Neural progenitor cell (in vitro differentiated cells): ENCODE measurements at regions not wholly inside any gene's neighbourhood (a gene's known extent, or its start where the extent isn't known, plus 50 kb on each side); places are given as distances from the start of the nearest gene placed in this dataset.

ENCODE experiments used
- DNase-seq: peaks from one replicate; pipeline ENCODE4 v3.0.0-alpha.2; 2016; ENCODE audit warnings: low spot score
- H2AFZ ChIP-seq: fragments of 200-600 bp; sonication (generic); replicated peaks from 2 replicates; pipeline ENCODE4 v1.6.1; 2016; ENCODE audit warnings: antibody characterized with exemption
- H3F3A ChIP-seq: fragments of 200-600 bp; sonication (generic); 2 replicates; pipeline ENCODE4 v1.6.1; 2016; ENCODE audit warnings: antibody characterized with exemption, low read depth
- H3K27ac ChIP-seq: fragments of 200-600 bp; sonication (generic); 2 replicates; pipeline ENCODE4 v1.5.1; 2016; ENCODE audit warnings: mild to moderate bottlenecking
- H3K27me3 ChIP-seq: fragments of 200-600 bp; sonication (generic); 2 replicates; pipeline ENCODE4 v1.6.1; 2016; ENCODE audit warnings: mild to moderate bottlenecking, moderate library complexity
- H3K36me3 ChIP-seq: fragments of 200-600 bp; sonication (generic); 2 replicates; pipeline ENCODE4 v1.5.1; 2016
- H3K4me1 ChIP-seq: fragments of 200-600 bp; sonication (generic); 2 replicates; pipeline ENCODE4 v1.6.1; 2016; ENCODE audit warnings: mixed run types
- H3K4me2 ChIP-seq: fragments of 200-600 bp; sonication (generic); 2 replicates; pipeline ENCODE4 v1.6.1; 2016
- H3K4me3 ChIP-seq: fragments of 200-600 bp; sonication (generic); 2 replicates; pipeline ENCODE4 v1.5.1; 2016
- H3K79me2 ChIP-seq: fragments of 200-600 bp; sonication (generic); 2 replicates; pipeline ENCODE4 v1.6.1; 2016; ENCODE audit warnings: low read depth
- H3K9ac ChIP-seq: fragments of 200-600 bp; sonication (generic); 2 replicates; pipeline ENCODE4 v1.6.1; 2016
- H3K9me3 ChIP-seq: fragments of 200-600 bp; sonication (generic); 2 replicates; pipeline ENCODE4 v1.5.1; 2016; ENCODE audit warnings: low read depth
- H4K20me1 ChIP-seq: fragments of 200-600 bp; sonication (generic); 2 replicates; pipeline ENCODE4 v1.6.1; 2016; ENCODE audit warnings: low read depth
- H3K27ac Mint-ChIP-seq: 3 replicates; pipeline ENCODE4 v1.8.0; 2021; ENCODE audit warnings: mixed read lengths
- H3K27me3 Mint-ChIP-seq: 2 replicates; pipeline ENCODE4 v1.8.0; 2022; ENCODE audit warnings: low read depth, mild to moderate bottlenecking, inconsistent platforms, moderate library complexity, mixed read lengths; ENCODE audit not compliant: insufficient read depth
- H3K36me3 Mint-ChIP-seq: 3 replicates; pipeline ENCODE4 v1.8.0; 2021; ENCODE audit warnings: mixed read lengths
- H3K4me1 Mint-ChIP-seq: 3 replicates; pipeline ENCODE4 v1.8.0; 2021; ENCODE audit warnings: mixed read lengths
- H3K4me3 Mint-ChIP-seq: 3 replicates; pipeline ENCODE4 v1.8.0; 2021; ENCODE audit warnings: mild to moderate bottlenecking, moderate library complexity, mixed read lengths
- H3K9me3 Mint-ChIP-seq: 3 replicates; pipeline ENCODE4 v1.8.0; 2020; ENCODE audit warnings: mixed read lengths
- CTCF ChIP-seq: fragments of 200-600 bp; sonication (generic); IDR thresholded peaks from 2 replicates; pipeline ENCODE4 v1.5.1; 2017; ENCODE audit warnings: antibody characterized with exemption, mild to moderate bottlenecking
- EZH2 ChIP-seq: fragments of 200-600 bp; sonication (generic); IDR thresholded peaks from 2 replicates; pipeline ENCODE4 v1.6.1; 2017; ENCODE audit warnings: antibody characterized with exemption, mild to moderate bottlenecking, moderate library complexity
- EZH2phosphoT487 ChIP-seq: fragments of 200-600 bp; sonication (generic); IDR thresholded peaks from 2 replicates; pipeline ENCODE4 v1.6.1; 2017; ENCODE audit warnings: antibody characterized with exemption

GRCh38 chr2:82735336-82735735, 1723.7 kb downstream of the SUCLG1 start:
- H3K27ac ChIP-seq, result no peak overlapping the region
- H3K9ac ChIP-seq, result no peak overlapping the region
- H3K4me1 Mint-ChIP-seq, result no peaks in the 10 kb centered on the region
- no peaks in the 10 kb centered on the region for H3K4me1 ChIP-seq
- no peaks in the 10 kb centered on the region for H3K9me3 Mint-ChIP-seq
- no peaks in the 10 kb centered on the region for H4K20me1 ChIP-seq
- DNase-seq, result no peak
- peak overlapping the region; percentile 38 for H3K4me3 Mint-ChIP-seq
- H3K4me2 ChIP-seq, result no peak overlapping the region
- no peaks in the 10 kb centered on the region for H3K36me3 ChIP-seq
- no peak overlapping the region for H3K27ac Mint-ChIP-seq
- no peaks in the 10 kb centered on the region for H3K27me3 Mint-ChIP-seq
- no peaks in the 10 kb centered on the region for H3K79me2 ChIP-seq
- no peak for TF ChIP-seq EZH2
- TF ChIP-seq CTCF, result no peak
- TF ChIP-seq EZH2phosphoT487, result no peak
- H3K4me3 ChIP-seq, result no peak overlapping the region
- no peaks in the 10 kb centered on the region for H3K9me3 ChIP-seq
- H3K36me3 Mint-ChIP-seq, result no peaks in the 10 kb centered on the region
- H3K27me3 ChIP-seq, result no peaks in the 10 kb centered on the region
- no peak overlapping the region for H2AFZ ChIP-seq
- H3F3A ChIP-seq, result no peaks in the 10 kb centered on the region

- TF ChIP-seq CTCF (no peak), EZH2 (no peak), EZH2phosphoT487 (no peak)
- Histone ChIP-seq H3K9ac (no peak overlapping the region), H3F3A (no peaks in the 10 kb centered on the region), H3K36me3 (no peaks in the 10 kb centered on the region), H3K79me2 (no peaks in the 10 kb centered on the region), H4K20me1 (no peaks in the 10 kb centered on the region), H3K9me3 (no peaks in the 10 kb centered on the region), H2AFZ (no peak overlapping the region), H3K27ac (no peak overlapping the region), H3K4me2 (no peak overlapping the region), H3K4me3 (no peak overlapping the region), H3K4me1 (no peaks in the 10 kb centered on the region), H3K27me3 (no peaks in the 10 kb centered on the region)
- Mint-ChIP-seq H3K36me3 (no peaks in the 10 kb centered on the region), H3K4me1 (no peaks in the 10 kb centered on the region), H3K27me3 (no peaks in the 10 kb centered on the region), H3K27ac (no peak overlapping the region), H3K9me3 (no peaks in the 10 kb centered on the region), H3K4me3 (no peak overlapping the region)
- no peak for DNase-seq
These were observed 1727.3 kb downstream of the SUCLG1 start for GRCh38 chr2:82731824-82732223.

- H3K36me3 Mint-ChIP-seq, result no peaks in the 10 kb centered on the region
- H4K20me1 ChIP-seq, result no peaks in the 10 kb centered on the region
These were observed 1728.3 kb downstream of the SUCLG1 start for GRCh38 chr2:82730811-82731210.

More at GRCh38 chr2:82730811-82731210, 1728.3 kb downstream of the SUCLG1 start:
- Histone ChIP-seq H3K4me1 (no peaks in the 10 kb centered on the region), H3K4me2 (no peak overlapping the region), H3K9me3 (no peaks in the 10 kb centered on the region), H3K27me3 (no peaks in the 10 kb centered on the region), H3K27ac (no peak overlapping the region), H3K79me2 (no peaks in the 10 kb centered on the region), H3K9ac (no peak overlapping the region), H2AFZ (no peak overlapping the region), H3K4me3 (no peak overlapping the region), H3F3A (no peaks in the 10 kb centered on the region), H3K36me3 (no peaks in the 10 kb centered on the region)
- Mint-ChIP-seq H3K4me3 (no peak overlapping the region), H3K27me3 (no peaks in the 10 kb centered on the region), H3K9me3 (no peaks in the 10 kb centered on the region), H3K27ac (no peak overlapping the region), H3K4me1 (no peaks in the 10 kb centered on the region)
- TF ChIP-seq CTCF, result no peak
- no peak for DNase-seq
